Body of pancreas (tissue), 4 donors: ENCODE measurements at regions not wholly inside any gene's neighbourhood (a gene's known extent, or its start where the extent isn't known, plus 50 kb on each side); places are given as distances from the start of the nearest gene placed in this dataset.

ENCODE experiments used
- ATAC-seq: fragments of 150-250 bp; one replicate; pipeline ENCODE4 v1.9.1; 2016
- DNase-seq, 4 donors: peaks; one replicate each; pipeline ENCODE4 v3.0.0-alpha.2; 2019
- H3K27ac ChIP-seq, 4 donors: fragments of 200-600 bp; sonication (generic); 1 replicate in 3 of 4; 2 replicates in 1 of 4; pipeline versions ENCODE4 v1.5.1 to v1.6.1; 2016 to 2019; ENCODE audit warnings: mild to moderate bottlenecking in 1 of 4, mixed read lengths in 1 of 4, moderate library complexity in 1 of 4
- H3K27me3 ChIP-seq, 2 donors: fragments of 200-600 bp; sonication (generic); one replicate each; pipeline ENCODE4 v1.6.0; 2016; ENCODE audit warnings: mild to moderate bottlenecking in 1 of 2
- H3K36me3 ChIP-seq, 2 donors: fragments of 200-600 bp; sonication (generic); replicated peaks in 1 of 2; 2 replicates each; pipeline ENCODE4 v1.5.1; 2016; ENCODE audit warnings: low read depth in 2 of 2; ENCODE audit not compliant: insufficient read depth in 1 of 2
- H3K4me1 ChIP-seq: fragments of 200-600 bp; sonication (generic); one replicate; pipeline ENCODE4 v1.6.0; 2016
- H3K4me3 ChIP-seq, 2 donors: fragments of 200-600 bp; sonication (generic); 1 replicate in 1 of 2; 2 replicates in 1 of 2; pipeline ENCODE4 v1.5.1; 2016 to 2019
- H3K9me3 ChIP-seq, 3 donors: fragments of 200-600 bp; sonication (generic); 1 replicate in 2 of 3; 2 replicates in 1 of 3; pipeline ENCODE4 v1.5.1; 2016
- POLR2A ChIP-seq, 3 donors: fragments of 450-650 bp; IDR thresholded peaks; one replicate each; pipeline ENCODE4 v1.6.1; 2016; ENCODE audit warnings: antibody characterized with exemption in 3 of 3, mild to moderate bottlenecking in 2 of 3
- WGBS, 2 donors: methylation state at CpG; one replicate each; pipeline ENCODE4 v1.1.5; 2017; 5-methylcytosine and 5-hydroxymethylcytosine counted together
- intact Hi-C: fragments of 100-400 bp; cut with DNase I; formaldehyde crosslinking; loops from one replicate; pipeline ENCODE4 v1.15.1; 2023
- TF ChIP-seq, protein P1 (sequence below), 7 experiments: fragments of 450-650 bp in 4 of 7; fragments of 200-600 bp in 3 of 7; sonication (generic) in 3 of 7; IDR thresholded peaks; one replicate each; pipeline ENCODE4 v1.5.1; 2016 to 2019; ENCODE audit warnings: antibody characterized with exemption in 7 of 7

DNA sequence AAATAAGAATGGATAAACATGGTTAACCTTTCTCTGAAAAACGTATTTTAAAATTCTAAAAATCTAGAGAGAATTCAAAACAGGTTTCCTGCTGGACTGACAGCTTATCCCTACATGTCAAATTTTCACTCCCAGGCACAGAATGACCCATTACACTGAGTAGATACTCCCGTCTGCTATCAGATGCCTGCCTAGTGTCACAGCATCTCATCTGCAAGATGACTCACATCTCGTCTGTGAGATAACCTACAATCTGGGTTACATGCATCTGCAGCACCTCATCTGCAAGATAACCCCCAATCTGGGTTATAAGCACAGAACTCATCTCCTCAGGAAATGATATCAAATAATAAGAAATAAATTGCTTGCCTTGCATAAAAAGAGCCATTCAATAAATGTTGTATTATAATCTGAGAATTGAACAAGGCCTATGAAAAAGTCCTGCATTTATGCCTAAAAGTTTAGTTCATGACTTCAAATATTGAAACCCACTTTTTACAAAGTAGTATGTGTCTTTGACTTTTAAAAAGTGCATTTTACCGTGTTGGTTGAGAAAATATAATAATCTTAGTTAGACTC, 188.3 kb upstream of the THBS1 start:
- DNase-seq (no peak), ATAC-seq (no peak)
- WGBS, 2 donors = 71 to 74% methylated on average over 4 of the region's 4 CpGs
- TF ChIP-seq, protein P1, sequence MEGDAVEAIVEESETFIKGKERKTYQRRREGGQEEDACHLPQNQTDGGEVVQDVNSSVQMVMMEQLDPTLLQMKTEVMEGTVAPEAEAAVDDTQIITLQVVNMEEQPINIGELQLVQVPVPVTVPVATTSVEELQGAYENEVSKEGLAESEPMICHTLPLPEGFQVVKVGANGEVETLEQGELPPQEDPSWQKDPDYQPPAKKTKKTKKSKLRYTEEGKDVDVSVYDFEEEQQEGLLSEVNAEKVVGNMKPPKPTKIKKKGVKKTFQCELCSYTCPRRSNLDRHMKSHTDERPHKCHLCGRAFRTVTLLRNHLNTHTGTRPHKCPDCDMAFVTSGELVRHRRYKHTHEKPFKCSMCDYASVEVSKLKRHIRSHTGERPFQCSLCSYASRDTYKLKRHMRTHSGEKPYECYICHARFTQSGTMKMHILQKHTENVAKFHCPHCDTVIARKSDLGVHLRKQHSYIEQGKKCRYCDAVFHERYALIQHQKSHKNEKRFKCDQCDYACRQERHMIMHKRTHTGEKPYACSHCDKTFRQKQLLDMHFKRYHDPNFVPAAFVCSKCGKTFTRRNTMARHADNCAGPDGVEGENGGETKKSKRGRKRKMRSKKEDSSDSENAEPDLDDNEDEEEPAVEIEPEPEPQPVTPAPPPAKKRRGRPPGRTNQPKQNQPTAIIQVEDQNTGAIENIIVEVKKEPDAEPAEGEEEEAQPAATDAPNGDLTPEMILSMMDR (IDR thresholded peaks at IDR 0.05) = no peak
- no peak for TF ChIP-seq POLR2A (IDR thresholded peaks at IDR 0.05)
- intact Hi-C loops = no loop called here
- Histone ChIP-seq H3K36me3 (no peaks in the 10 kb centered on the region), H3K4me1 (peaks cover 11% of the 10 kb centered on the region), H3K27me3 (no peaks in the 10 kb centered on the region), H3K4me3 (no peak overlapping the region), H3K27ac (no peak overlapping the region), H3K9me3 (no peaks in the 10 kb centered on the region)

DNA sequence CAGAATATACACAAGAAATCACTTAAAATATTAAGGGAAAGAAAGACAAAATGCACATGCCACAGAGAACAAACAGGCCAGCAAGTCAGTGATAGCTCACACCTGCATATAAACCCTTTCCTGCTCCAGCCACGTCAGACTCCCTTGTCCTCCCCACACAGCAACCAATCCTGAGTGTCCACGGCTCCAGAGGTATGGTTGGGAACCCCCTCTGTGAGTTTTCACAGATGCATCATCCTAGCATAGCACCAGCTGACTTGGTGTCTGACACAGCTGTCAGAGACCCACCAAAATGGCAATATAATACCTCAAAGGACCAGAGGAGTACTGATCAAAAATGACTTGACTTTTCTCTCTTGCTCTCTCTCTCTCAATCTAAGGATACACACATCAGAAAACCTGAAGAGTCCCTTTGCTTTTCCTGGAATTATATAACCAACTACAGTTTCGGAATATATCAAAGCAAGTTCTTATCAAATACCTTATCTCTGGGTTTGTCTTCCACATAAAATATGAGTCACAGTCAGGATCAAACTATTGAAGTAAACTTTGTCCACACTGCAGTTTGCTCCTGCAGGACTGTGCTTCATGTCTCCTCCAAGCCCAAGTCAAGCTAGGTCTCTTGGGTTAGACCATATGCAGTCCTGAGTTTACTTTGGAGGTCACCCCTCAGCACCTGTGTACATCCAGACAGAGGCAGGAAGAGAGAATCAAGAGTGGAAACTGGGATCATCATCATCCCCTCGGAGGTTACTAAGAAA, 187.1 kb upstream of the THBS1 start:
- no peak overlapping the region for H3K4me3 ChIP-seq
- DNase-seq (no peak), ATAC-seq (no peak)
- no peaks in the 10 kb centered on the region for H3K27me3 ChIP-seq
- 34 to 44% methylated on average over 4 of the region's 4 CpGs for WGBS, 2 donors
- intact Hi-C loops = no loop called here
- TF ChIP-seq, protein P1 (IDR thresholded peaks at IDR 0.05) = no peak
- TF ChIP-seq POLR2A (IDR thresholded peaks at IDR 0.05) = no peak
- H3K36me3 ChIP-seq = no peaks in the 10 kb centered on the region
- H3K4me1 ChIP-seq = peaks cover 11% of the 10 kb centered on the region
- no peaks in the 10 kb centered on the region for H3K9me3 ChIP-seq
- no peak overlapping the region for H3K27ac ChIP-seq

DNA sequence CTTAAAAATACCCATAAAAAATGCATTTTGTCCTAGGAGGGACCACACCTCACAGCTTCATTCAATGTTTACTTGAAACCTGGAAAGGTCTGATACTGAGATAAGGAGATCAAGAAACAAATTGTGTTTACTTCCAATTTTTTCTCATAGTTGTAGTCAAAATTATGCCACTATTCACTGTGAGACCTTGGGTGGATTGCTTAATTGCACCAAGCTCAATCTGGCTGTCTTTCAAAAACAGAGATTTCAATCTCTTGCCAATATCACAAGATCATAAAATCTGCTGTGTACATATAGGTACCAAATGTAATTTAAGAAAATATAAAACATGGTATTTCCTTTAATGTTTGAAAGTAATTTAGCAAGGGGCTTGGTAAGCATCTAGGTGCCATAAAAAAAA, 186.4 kb upstream of the THBS1 start:
- H3K36me3 ChIP-seq = no peaks in the 10 kb centered on the region
- intact Hi-C loops = no loop called here
- peaks cover 11% of the 10 kb centered on the region for H3K4me1 ChIP-seq
- no peak for ATAC-seq
- no peak for DNase-seq
- no peak overlapping the region for H3K27ac ChIP-seq
- TF ChIP-seq, protein P1 (IDR thresholded peaks at IDR 0.05) = no peak
- no peak for TF ChIP-seq POLR2A (IDR thresholded peaks at IDR 0.05)
- H3K9me3 ChIP-seq = no peaks in the 10 kb centered on the region
- H3K27me3 ChIP-seq = no peaks in the 10 kb centered on the region
- H3K4me3 ChIP-seq = no peak overlapping the region

DNA sequence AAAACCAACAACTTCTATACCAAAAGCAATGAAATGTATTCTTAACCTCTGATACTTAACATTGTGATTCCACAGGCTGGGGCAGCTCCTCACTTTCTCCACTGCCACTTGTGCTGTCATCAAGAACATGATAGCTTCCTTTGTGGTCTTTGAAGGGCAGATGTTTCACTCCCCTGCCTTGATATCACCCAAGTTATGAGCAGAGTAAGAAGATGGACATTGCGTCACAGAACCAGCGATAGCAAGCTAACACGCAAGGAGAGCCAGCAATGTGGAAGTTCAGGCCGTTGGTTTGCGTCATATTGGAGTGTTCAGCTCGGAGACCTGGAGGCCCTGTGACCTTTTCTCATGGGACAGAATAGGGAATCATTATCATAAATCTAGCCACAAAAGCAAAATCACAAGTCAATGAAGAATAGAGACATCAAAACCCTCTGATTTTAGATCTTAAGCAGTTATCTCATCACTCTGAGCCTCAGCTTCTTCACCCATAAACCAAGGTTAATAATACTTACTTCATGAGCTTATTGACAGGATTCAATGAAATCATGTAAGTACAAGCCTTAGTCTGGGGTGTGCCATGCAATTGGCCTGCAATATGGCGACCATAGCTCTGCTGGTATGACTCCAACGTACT, 183.8 kb upstream of the THBS1 start:
- H3K4me1 ChIP-seq = peaks cover 11% of the 10 kb centered on the region
- no peaks in the 10 kb centered on the region for H3K36me3 ChIP-seq
- DNase-seq (peak in 1 of 4 donors; percentile 70), ATAC-seq (no peak)
- H3K9me3 ChIP-seq = no peaks in the 10 kb centered on the region
- intact Hi-C loops = no loop called here
- H3K27ac ChIP-seq = no peak overlapping the region
- WGBS, 2 donors = 84 to 93% methylated on average over 8 of the region's 8 CpGs
- TF ChIP-seq, protein P1 (IDR thresholded peaks at IDR 0.05) = no peak
- no peak for TF ChIP-seq POLR2A (IDR thresholded peaks at IDR 0.05)
- no peaks in the 10 kb centered on the region for H3K27me3 ChIP-seq
- no peak overlapping the region for H3K4me3 ChIP-seq
